NB4 (cell line): ENCODE measurements at regions not wholly inside any gene's neighbourhood (a gene's known extent, or its start where the extent isn't known, plus 50 kb on each side); places are given as distances from the start of the nearest gene placed in this dataset.

Source experiments
- DNase-seq: peaks from one replicate; pipeline ENCODE4 v3.0.0; 2010; ENCODE audit warnings: low read depth
- H3K4me3 ChIP-seq: one replicate; pipeline ENCODE4 v1.5.1; 2011; ENCODE audit warnings: mild to moderate bottlenecking, low read depth, low read length, moderate library complexity
- CTCF ChIP-seq: IDR thresholded peaks from one replicate; pipeline ENCODE4 v1.5.1; 2012; ENCODE audit warnings: low read depth, low read length
- MYC ChIP-seq: IDR thresholded peaks from 2 replicates; pipeline ENCODE4 v1.6.1; 2011; ENCODE audit warnings: low read depth, low read length
- POLR2A ChIP-seq: IDR thresholded peaks from 2 replicates; pipeline ENCODE4 v1.6.1; 2011; ENCODE audit warnings: mild to moderate bottlenecking; ENCODE audit not compliant: insufficient read length; ENCODE audit errors: extremely low read depth
- TF ChIP-seq, protein P1 (sequence below): IDR thresholded peaks from 2 replicates; pipeline ENCODE4 v1.6.1; 2011; ENCODE audit warnings: low read depth, low read length

GRCh38 chr9:86413971-86414880 is 60.0 kb upstream of the TUT7 start:
- TF ChIP-seq CTCF: peak; percentile 18
- TF ChIP-seq, protein P1, sequence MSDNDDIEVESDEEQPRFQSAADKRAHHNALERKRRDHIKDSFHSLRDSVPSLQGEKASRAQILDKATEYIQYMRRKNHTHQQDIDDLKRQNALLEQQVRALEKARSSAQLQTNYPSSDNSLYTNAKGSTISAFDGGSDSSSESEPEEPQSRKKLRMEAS: no peak
- TF ChIP-seq MYC: no peak
- no peak for TF ChIP-seq POLR2A
- peak; percentile 28 for DNase-seq
- H3K4me3 ChIP-seq: no peak overlapping the region

- TF ChIP-seq, protein P1: no peak
- TF ChIP-seq CTCF: no peak
- no peak for TF ChIP-seq MYC
- TF ChIP-seq POLR2A: no peak
- DNase-seq: no peak
- H3K4me3 ChIP-seq: no peak overlapping the region
Observed at GRCh38 chr9:86410281-86410680, 56.1 kb upstream of the TUT7 start.

DNA sequence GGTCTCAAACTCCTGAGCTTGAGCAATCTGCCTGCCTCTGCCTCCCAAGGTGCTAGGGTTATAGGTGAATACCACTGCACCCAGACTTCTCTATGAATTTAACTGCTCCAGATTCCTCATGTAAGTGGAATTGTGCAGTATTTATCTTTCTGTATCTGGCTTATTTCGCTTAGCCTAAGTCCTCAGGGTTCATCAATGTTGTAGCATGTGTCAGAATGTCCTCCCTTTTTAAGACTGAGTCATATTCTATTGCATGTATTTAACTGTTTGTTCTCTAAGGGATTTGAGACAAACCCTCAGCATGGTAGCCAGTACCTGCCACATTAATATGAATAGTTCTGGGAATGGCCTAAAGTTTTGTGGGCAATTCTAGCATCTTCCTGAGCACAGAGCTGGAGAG is 53.9 kb upstream of the TUT7 start:
- TF ChIP-seq MYC (no peak), POLR2A (no peak), CTCF (no peak)
- TF ChIP-seq, protein P1: no peak

GRCh38 chr9:86407022-86407421 is 52.8 kb upstream of the TUT7 start:
- no peak overlapping the region for H3K4me3 ChIP-seq
- no peak for TF ChIP-seq CTCF
- DNase-seq: no peak

More for the DNA sequence above, 53.9 kb upstream of the TUT7 start:
- H3K4me3 ChIP-seq: no peak overlapping the region
- DNase-seq: no peak

GRCh38 chr9:86406366-86406765 is 52.2 kb upstream of the TUT7 start:
- H3K4me3 ChIP-seq: no peak overlapping the region

More at GRCh38 chr9:86406366-86406765, 52.2 kb upstream of the TUT7 start:
- DNase-seq: no peak
- no peak for TF ChIP-seq POLR2A
- no peak for TF ChIP-seq CTCF
- TF ChIP-seq, protein P1: no peak
- no peak for TF ChIP-seq MYC
